ENCODE measurements at regions not wholly inside any gene's neighbourhood (a gene's known extent, or its start where the extent isn't known, plus 50 kb on each side); places are given as distances from the start of the nearest gene placed in this dataset.
A peak's percentile ranks its signal among the peaks of the same experiment; 100 is the strongest.
"Not testable (repeated sequence)": the region's sequence is repeated elsewhere in the genome, so short reads cannot be mapped to it uniquely, and the experiment has no call there.

DNA sequence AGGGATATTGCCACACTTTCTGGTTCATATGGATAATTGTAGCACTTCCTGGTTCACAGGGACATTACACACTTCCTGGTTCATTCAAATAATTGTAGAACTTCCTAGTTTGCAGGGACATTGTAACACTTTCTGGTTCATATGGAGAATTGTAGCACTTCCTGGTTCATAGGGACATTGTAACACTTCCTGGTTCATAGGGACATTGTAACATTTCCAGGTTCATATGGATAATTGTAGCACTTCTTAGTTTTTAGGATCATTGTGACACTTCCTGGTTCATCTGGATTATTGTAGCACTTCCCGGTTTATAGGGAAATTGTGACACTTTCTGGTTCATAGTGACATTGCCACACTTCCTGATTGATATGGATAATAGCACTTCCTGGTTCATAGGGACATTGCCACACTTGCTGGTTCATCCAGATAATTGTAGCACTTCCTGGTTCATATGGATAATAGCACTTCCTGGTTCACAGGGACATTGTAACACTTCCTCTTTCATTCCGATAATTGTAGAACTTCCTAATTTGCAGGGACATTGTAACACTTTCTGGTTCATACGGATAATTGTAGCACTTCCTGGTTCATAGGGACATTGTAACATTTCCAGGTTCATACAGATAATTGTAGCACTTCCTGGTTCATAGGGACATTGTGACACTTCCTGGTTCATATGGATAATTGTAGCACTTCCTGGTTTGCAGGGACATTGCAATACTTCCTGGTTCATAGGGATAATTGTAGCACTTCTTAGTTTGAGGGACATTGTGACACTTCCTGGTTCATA, 59.2 kb upstream of the CD99 start:
- ATAC-seq (no peak), DNase-seq (no peak)
- peak overlapping the region in 1 of 10 donors; percentile 37 for H3K27ac ChIP-seq
- H3K36me3 ChIP-seq, result peaks cover 0 to 29% (median 0%) of the 10 kb centered on the region in 9 donors
- no peaks in the 10 kb centered on the region for H3K27me3 ChIP-seq
- no peak overlapping the region for H3K4me3 ChIP-seq
- intact Hi-C loops (cut with DNase I), result no loop called here
- 56 to 59% methylated on average over 3 of the region's 3 CpGs for WGBS, 2 donors
- peaks cover 0 to 48% (median 6%) of the 10 kb centered on the region in 11 donors for H3K9me3 ChIP-seq
- TF ChIP-seq, protein P1, sequence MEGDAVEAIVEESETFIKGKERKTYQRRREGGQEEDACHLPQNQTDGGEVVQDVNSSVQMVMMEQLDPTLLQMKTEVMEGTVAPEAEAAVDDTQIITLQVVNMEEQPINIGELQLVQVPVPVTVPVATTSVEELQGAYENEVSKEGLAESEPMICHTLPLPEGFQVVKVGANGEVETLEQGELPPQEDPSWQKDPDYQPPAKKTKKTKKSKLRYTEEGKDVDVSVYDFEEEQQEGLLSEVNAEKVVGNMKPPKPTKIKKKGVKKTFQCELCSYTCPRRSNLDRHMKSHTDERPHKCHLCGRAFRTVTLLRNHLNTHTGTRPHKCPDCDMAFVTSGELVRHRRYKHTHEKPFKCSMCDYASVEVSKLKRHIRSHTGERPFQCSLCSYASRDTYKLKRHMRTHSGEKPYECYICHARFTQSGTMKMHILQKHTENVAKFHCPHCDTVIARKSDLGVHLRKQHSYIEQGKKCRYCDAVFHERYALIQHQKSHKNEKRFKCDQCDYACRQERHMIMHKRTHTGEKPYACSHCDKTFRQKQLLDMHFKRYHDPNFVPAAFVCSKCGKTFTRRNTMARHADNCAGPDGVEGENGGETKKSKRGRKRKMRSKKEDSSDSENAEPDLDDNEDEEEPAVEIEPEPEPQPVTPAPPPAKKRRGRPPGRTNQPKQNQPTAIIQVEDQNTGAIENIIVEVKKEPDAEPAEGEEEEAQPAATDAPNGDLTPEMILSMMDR (IDR thresholded peaks at IDR 0.05), result no peak
- peaks cover 0 to 3% (median 0%) of the 10 kb centered on the region in 9 donors for H3K4me1 ChIP-seq

DNA sequence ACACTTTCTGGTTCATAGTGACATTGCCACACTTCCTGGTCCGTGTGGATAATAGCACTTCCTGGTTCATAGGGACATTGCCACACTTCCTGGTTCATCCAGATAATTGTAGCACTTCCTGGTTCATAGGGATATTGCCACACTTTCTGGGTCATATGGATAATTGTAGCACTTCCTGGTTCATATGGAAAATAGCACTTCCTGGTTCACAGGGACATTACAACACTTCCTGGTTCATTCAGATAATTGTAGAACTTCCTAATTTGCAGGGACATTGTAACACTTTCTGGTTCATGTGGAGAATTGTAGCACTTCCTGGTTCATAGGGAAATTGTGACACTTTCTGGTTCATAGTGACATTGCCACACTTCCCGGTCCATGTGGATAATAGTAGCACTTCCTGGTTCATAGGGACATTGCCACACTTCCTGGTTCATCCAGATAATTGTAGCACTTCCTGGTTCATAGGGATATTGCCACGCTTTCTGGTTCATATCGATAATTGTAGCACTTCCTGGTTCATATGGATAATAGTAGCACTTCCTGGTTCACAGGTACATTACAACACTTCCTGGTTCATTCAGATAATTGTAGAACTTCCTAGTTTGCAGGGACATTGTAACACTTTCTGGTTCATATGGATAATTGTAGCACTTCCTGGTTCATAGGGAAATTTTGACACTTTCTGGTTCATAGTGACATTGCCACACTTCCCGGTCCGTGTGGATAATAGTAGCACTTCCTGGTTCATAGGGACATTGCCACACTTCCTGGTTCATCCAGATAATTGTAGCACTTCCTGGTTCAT, 60.0 kb upstream of the CD99 start:
- H3K27me3 ChIP-seq; intact Hi-C loops (cut with DNase I); ATAC-seq; DNase-seq; H3K4me3 ChIP-seq; H3K4me1 ChIP-seq: not testable (repeated sequence)
- Histone ChIP-seq H3K27ac (peak overlapping the region in 1 of 10 donors; percentile 70), H3K9me3 (peaks cover 0 to 48% (median 6%) of the 10 kb centered on the region in 11 donors), H3K36me3 (peaks cover 0 to 37% (median 0%) of the 10 kb centered on the region in 9 donors)
- WGBS, 2 donors, result 89 to 94% methylated on average over 6 of the region's 6 CpGs

DNA sequence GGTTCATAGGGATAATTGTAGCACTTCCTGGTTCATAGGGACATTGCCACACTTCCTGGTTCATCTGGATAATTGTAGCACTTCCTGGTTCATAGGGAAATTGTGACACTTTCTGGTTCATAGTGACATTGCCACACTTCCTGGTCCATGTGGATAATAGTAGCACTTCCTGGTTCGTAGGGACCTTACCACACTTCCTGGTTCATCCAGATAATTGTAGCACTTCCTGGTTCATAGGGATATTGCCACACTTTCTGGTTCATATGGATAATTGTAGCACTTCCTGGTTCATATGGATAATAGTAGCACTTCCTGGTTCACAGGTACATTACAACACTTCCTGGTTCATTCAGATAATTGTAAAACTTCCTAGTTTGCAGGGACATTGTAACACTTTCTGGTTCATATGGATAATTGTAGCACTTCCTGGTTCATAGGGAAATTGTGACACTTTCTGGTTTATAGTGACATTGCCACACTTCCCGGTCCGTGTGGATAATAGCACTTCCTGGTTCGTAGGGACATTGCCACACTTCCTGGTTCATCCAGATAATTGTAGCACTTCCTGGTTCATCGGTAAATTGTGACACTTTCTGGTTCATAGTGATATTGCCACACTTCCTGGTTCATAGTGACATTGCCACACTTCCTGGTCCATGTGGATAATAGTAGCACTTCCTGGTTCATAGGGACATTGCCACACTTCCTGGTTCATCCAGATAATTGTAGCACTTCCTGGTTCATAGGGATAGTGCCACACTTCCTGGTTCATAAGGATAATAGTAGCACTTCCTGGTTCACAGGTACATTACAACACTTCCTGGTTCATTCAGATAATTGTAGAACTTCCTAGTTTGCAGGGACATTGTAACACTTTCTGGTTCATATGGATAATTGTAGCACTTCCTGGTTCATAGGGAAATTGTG, 60.8 kb upstream of the CD99 start:
- intact Hi-C loops (cut with DNase I); DNase-seq; H3K4me3 ChIP-seq; ATAC-seq; H3K4me1 ChIP-seq; H3K27me3 ChIP-seq: not testable (repeated sequence)
- Histone ChIP-seq H3K9me3 (peaks cover 0 to 48% (median 6%) of the 10 kb centered on the region in 11 donors), H3K36me3 (peaks cover 0 to 39% (median 0%) of the 10 kb centered on the region in 9 donors), H3K27ac (peak overlapping the region in 2 of 10 donors; percentile 23 to 70)
- WGBS, 2 donors, result 74 to 93% methylated on average over 5 of the region's 5 CpGs

DNA sequence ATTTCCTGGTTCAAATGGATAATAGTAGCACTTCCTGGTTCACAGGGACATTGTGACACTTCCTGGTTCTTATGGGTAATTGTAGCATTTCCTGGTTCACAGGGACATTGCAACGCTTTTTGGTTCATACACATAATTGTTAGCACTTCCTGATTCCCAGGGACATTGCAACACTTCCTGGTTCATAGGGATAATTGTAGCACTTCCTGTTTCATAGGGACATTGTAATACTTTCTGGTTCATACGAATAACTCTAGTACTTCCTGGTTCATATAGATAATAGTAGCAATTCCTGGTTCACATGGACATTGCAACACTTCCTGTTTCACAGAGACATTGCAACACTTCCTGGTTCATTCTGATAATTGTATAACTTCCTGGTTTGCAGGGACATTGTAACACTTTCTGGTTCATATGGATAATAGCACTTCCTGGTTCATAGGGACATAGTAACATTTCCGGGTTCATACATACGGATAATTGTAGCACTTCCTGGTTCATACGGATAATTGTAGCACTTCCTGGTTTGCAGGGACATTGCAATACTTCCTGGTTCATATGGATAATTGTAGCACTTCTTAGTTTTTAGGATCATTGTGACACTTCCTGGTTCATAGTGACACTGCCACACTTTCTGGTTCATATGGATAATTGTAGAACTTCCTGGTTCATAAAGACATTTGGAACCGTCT, 61.6 kb upstream of the CD99 start:
- Histone ChIP-seq H3K4me3 (no peak overlapping the region), H3K36me3 (peaks cover 0 to 47% (median 0%) of the 10 kb centered on the region in 9 donors), H3K9me3 (peaks cover 0 to 48% (median 6%) of the 10 kb centered on the region in 11 donors), H3K4me1 (peaks cover 0 to 3% (median 0%) of the 10 kb centered on the region in 9 donors), H3K27me3 (no peaks in the 10 kb centered on the region), H3K27ac (peak overlapping the region in 2 of 10 donors; percentile 23 to 70)
- ATAC-seq, result peak in 3 of 8 donors; percentile 27 to 41 (median 37)
- intact Hi-C loops (cut with DNase I), result no loop called here
- no peak for DNase-seq
- TF ChIP-seq, protein P1 (IDR thresholded peaks at IDR 0.05), result no peak
- 82% methylated on average over 6 of the region's 6 CpGs for WGBS, 2 donors

Measured in heart right ventricle (tissue), 16 donors.